ENCODE measurements at regions not wholly inside any gene's neighbourhood (a gene's known extent, or its start where the extent isn't known, plus 50 kb on each side); places are given as distances from the start of the nearest gene placed in this dataset.

DNA sequence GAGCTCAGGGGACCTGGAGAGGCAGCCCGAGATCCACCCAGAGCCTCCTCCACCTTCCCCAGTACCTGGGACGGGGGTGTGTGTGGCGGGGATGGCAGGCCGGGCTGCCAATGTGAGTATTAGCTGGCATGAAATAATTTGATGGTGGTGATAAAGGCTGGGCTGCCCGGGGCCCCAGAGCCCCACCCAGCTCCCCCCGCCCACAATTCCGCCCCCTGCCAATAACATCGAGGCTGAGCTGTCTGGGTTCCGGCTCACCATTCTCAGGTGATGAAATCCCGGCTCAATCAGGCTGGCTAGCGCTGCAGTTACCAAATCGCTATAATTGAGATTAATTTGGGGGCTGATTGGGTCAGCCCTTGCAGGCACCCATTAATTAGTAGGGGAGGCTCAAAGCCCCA is 103.8 kb upstream of the CASZ1 start:
- no peak for TF ChIP-seq CTCF (IDR thresholded peaks at IDR 0.05; ENCODE audit: low read depth, low read length)
- no peak for TF ChIP-seq POLR2A (IDR thresholded peaks at IDR 0.05; ENCODE audit: extremely low read depth, insufficient read length)

Data from NB4 (cell line).